Effector memory CD8-positive, alpha-beta T cell (primary cell): ENCODE measurements at regions not wholly inside any gene's neighbourhood (a gene's known extent, or its start where the extent isn't known, plus 50 kb on each side); places are given as distances from the start of the nearest gene placed in this dataset.
"Not testable (repeated sequence)": the region's sequence is repeated elsewhere in the genome, so short reads cannot be mapped to it uniquely, and the experiment has no call there.

ENCODE experiments used
- ATAC-seq: fragments of 150-1000 bp; cut with Tn5 transposase; replicated peaks from 2 replicates; pipeline ENCODE4 v1.10.0; 2021; ENCODE audit warnings: mild to moderate bottlenecking, moderate library complexity
- DNase-seq, 3 experiments: peaks; one replicate each; pipeline ENCODE4 v3.0.0; 2021
- H3K27ac Mint-ChIP-seq, 2 donors: one replicate each; pipeline ENCODE4 v1.8.0; 2022; ENCODE audit warnings: mild to moderate bottlenecking in 2 of 2, mixed read lengths in 2 of 2, moderate library complexity in 2 of 2
- H3K27me3 Mint-ChIP-seq, 2 donors: one replicate each; pipeline ENCODE4 v1.8.0; 2022; ENCODE audit warnings: mixed read lengths in 2 of 2
- H3K36me3 Mint-ChIP-seq: one replicate; pipeline ENCODE4 v1.8.0; 2022; ENCODE audit warnings: mild to moderate bottlenecking, moderate library complexity, mixed read lengths; ENCODE audit not compliant: insufficient read depth
- H3K4me1 Mint-ChIP-seq, 2 donors: one replicate each; pipeline ENCODE4 v1.8.0; 2022; ENCODE audit warnings: low read depth in 2 of 2, mixed read lengths in 2 of 2
- H3K4me3 Mint-ChIP-seq, 2 donors: one replicate each; pipeline ENCODE4 v1.8.0; 2022; ENCODE audit warnings: mild to moderate bottlenecking in 2 of 2, mixed read lengths in 2 of 2, moderate library complexity in 2 of 2
- H3K9me3 Mint-ChIP-seq, 2 donors: one replicate each; pipeline ENCODE4 v1.8.0; 2022; ENCODE audit warnings: mixed read lengths in 2 of 2

- ATAC-seq, H3K36me3 Mint-ChIP-seq, H3K27ac Mint-ChIP-seq, H3K9me3 Mint-ChIP-seq, H3K4me3 Mint-ChIP-seq, DNase-seq, H3K4me1 Mint-ChIP-seq: not testable (repeated sequence)
- H3K27me3 Mint-ChIP-seq = peaks cover 6 to 30% of the 10 kb centered on the region in 2 donors
Observed at GRCh38 chr14:105621479-105622328, 95.3 kb downstream of the TMEM121 start.

- peaks cover 0 to under 1% of the 10 kb centered on the region in 2 donors for H3K9me3 Mint-ChIP-seq
- no peaks in the 10 kb centered on the region for H3K36me3 Mint-ChIP-seq
- no peak overlapping the region for H3K4me3 Mint-ChIP-seq
- no peak overlapping the region for H3K27ac Mint-ChIP-seq
- ATAC-seq (no peak), DNase-seq (no peak)
- peaks cover 6 to 22% of the 10 kb centered on the region in 2 donors for H3K27me3 Mint-ChIP-seq
- H3K4me1 Mint-ChIP-seq = no peaks in the 10 kb centered on the region
Observed at GRCh38 chr14:105622329-105622955, 96.1 kb downstream of the TMEM121 start.

GRCh38 chr14:105623178-105623577 is 96.8 kb downstream of the TMEM121 start:
- not testable (repeated sequence) for H3K4me1 Mint-ChIP-seq, ATAC-seq, H3K36me3 Mint-ChIP-seq, H3K27ac Mint-ChIP-seq, H3K4me3 Mint-ChIP-seq, H3K9me3 Mint-ChIP-seq, DNase-seq
- peaks cover 12 to 23% of the 10 kb centered on the region in 2 donors for H3K27me3 Mint-ChIP-seq

- peaks cover 19 to 35% of the 10 kb centered on the region in 2 donors for H3K27me3 Mint-ChIP-seq
- not testable (repeated sequence) for H3K4me3 Mint-ChIP-seq, H3K36me3 Mint-ChIP-seq, DNase-seq, H3K4me1 Mint-ChIP-seq, ATAC-seq, H3K9me3 Mint-ChIP-seq, H3K27ac Mint-ChIP-seq
Observed at GRCh38 chr14:105624346-105624745, 98.0 kb downstream of the TMEM121 start.

- not testable (repeated sequence) for DNase-seq, H3K4me3 Mint-ChIP-seq
Observed at GRCh38 chr14:105624749-105625434, 98.5 kb downstream of the TMEM121 start.

GRCh38 chr14:105625448-105625847 is 99.1 kb downstream of the TMEM121 start:
- H3K4me1 Mint-ChIP-seq, H3K9me3 Mint-ChIP-seq, H3K4me3 Mint-ChIP-seq, DNase-seq, ATAC-seq, H3K36me3 Mint-ChIP-seq, H3K27ac Mint-ChIP-seq: not testable (repeated sequence)
- H3K27me3 Mint-ChIP-seq = peaks cover 23 to 46% of the 10 kb centered on the region in 2 donors

More at GRCh38 chr14:105624749-105625434, 98.5 kb downstream of the TMEM121 start:
- not testable (repeated sequence) for H3K27ac Mint-ChIP-seq, H3K4me1 Mint-ChIP-seq, ATAC-seq, H3K36me3 Mint-ChIP-seq, H3K9me3 Mint-ChIP-seq
- peaks cover 21 to 40% of the 10 kb centered on the region in 2 donors for H3K27me3 Mint-ChIP-seq

- not testable (repeated sequence) for H3K4me3 Mint-ChIP-seq, H3K27ac Mint-ChIP-seq, DNase-seq, ATAC-seq, H3K9me3 Mint-ChIP-seq, H3K4me1 Mint-ChIP-seq, H3K36me3 Mint-ChIP-seq
- peaks cover 23 to 49% of the 10 kb centered on the region in 2 donors for H3K27me3 Mint-ChIP-seq
Observed at GRCh38 chr14:105626111-105626510, 99.7 kb downstream of the TMEM121 start.

GRCh38 chr14:105626651-105627050 is 100.3 kb downstream of the TMEM121 start:
- not testable (repeated sequence) for H3K27ac Mint-ChIP-seq, DNase-seq, ATAC-seq, H3K9me3 Mint-ChIP-seq, H3K4me1 Mint-ChIP-seq, H3K36me3 Mint-ChIP-seq, H3K4me3 Mint-ChIP-seq
- peaks cover 25 to 51% of the 10 kb centered on the region in 2 donors for H3K27me3 Mint-ChIP-seq

GRCh38 chr14:105627287-105627686 is 100.9 kb downstream of the TMEM121 start:
- not testable (repeated sequence) for ATAC-seq, H3K36me3 Mint-ChIP-seq, H3K27ac Mint-ChIP-seq, H3K9me3 Mint-ChIP-seq, DNase-seq, H3K4me1 Mint-ChIP-seq, H3K4me3 Mint-ChIP-seq
- peaks cover 32 to 58% of the 10 kb centered on the region in 2 donors for H3K27me3 Mint-ChIP-seq

- H3K4me3 Mint-ChIP-seq = no peak overlapping the region
- H3K27ac Mint-ChIP-seq = no peak overlapping the region
- ATAC-seq = no peak
- no peaks in the 10 kb centered on the region for H3K36me3 Mint-ChIP-seq
- H3K27me3 Mint-ChIP-seq = peaks cover 36 to 58% of the 10 kb centered on the region in 2 donors
- H3K4me1 Mint-ChIP-seq = no peaks in the 10 kb centered on the region
- no peak for DNase-seq
- H3K9me3 Mint-ChIP-seq = peaks cover 0 to 4% of the 10 kb centered on the region in 2 donors
Observed at GRCh38 chr14:105627701-105628100, 101.3 kb downstream of the TMEM121 start.

- not testable (repeated sequence) for H3K36me3 Mint-ChIP-seq, DNase-seq, H3K9me3 Mint-ChIP-seq, H3K4me3 Mint-ChIP-seq, H3K4me1 Mint-ChIP-seq, H3K27ac Mint-ChIP-seq, ATAC-seq
- H3K27me3 Mint-ChIP-seq = peaks cover 39 to 55% of the 10 kb centered on the region in 2 donors
Observed at GRCh38 chr14:105628126-105628525, 101.7 kb downstream of the TMEM121 start.

- not testable (repeated sequence) for ATAC-seq, H3K9me3 Mint-ChIP-seq, H3K36me3 Mint-ChIP-seq, H3K27ac Mint-ChIP-seq, DNase-seq, H3K4me1 Mint-ChIP-seq, H3K4me3 Mint-ChIP-seq
- H3K27me3 Mint-ChIP-seq = peaks cover 44 to 53% of the 10 kb centered on the region in 2 donors
Observed at GRCh38 chr14:105628531-105629067, 102.2 kb downstream of the TMEM121 start.
